NCI-H2171 treated with DMSO at 0.1 percent for 48 hours (cell line): ENCODE measurements at regions not wholly inside any gene's neighbourhood (a gene's known extent, or its start where the extent isn't known, plus 50 kb on each side); places are given as distances from the start of the nearest gene placed in this dataset.

Source experiments
- DNase-seq: peaks from one replicate; lab custom pipeline; 2025; lab: John Stamatoyannopoulos, UW

DNA sequence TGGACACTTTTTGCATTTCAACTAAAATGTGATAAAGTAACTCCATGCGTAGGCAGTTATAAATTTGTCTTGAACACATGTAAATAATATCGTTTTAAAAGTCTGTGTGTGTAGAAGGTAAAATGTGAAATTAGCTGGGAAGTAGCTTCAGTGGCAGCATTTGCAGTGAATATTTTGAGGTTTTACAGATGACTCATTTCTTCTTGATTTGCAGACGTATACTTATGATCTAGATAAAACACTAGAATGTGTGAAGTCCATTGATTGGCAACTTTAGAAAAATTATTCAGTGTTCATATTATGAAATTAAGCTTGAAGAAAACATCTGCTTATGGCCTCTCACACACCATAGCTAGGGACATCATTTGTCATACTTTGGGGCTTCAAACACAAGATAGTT, 788.6 kb upstream of the NOVA1 start:
- no peak for DNase-seq

DNA sequence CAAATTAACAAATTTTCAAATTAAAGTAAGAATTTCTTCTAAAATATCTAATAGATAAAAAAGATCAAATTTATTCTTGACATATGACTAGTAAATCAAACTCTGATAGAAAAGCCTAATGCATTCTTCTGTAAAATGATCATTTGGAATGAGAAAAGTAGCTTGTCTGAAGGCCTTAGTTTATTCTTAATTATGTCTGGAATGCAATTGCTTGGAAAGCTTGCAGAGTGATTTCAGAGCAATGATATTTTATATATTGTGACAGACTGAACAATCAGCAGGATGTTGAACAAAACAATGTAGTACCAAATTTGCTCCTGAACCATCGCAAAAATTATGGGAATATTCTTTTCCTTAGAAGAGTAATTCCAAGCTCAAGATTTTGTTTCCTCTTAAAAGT, 789.6 kb upstream of the NOVA1 start:
- DNase-seq: no peak

DNA sequence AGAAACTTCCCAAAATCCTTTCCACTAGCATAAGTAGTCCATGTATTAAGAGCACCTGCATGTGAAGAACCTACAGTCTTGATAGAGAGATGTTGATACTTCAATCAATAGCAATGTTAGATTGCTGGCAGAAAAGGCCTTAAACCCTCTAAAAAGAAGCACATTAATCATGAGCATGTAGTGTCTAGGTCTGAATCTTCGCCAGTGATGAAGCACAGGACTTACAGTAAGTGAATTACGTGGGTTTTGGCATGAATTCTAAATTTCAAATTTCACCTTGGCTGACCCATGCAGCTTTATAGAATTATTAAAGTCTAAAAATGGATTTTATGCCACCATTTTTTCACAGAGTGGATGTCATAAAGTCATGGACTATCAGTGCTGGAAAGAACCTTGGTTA, 791.6 kb upstream of the NOVA1 start:
- DNase-seq: no peak

DNA sequence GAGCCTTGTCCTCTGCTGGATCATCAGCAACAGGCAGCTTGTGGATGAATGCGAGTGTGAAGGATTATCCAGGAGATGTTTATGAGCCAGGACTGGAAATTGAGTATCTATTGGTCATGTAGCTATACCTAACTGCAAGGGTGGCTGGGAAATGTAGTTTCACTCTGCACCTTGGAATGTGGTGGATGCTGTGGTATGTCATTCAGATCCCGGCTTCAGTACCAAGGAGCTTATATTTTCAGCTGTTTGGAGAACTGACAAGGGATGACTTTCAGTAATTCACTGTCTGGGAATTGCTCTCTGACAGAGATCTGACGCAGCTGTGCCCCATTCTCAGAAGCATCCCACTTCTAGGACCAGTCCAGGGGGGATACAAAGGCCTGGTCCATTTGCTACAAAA, 792.3 kb upstream of the NOVA1 start:
- no peak for DNase-seq

DNA sequence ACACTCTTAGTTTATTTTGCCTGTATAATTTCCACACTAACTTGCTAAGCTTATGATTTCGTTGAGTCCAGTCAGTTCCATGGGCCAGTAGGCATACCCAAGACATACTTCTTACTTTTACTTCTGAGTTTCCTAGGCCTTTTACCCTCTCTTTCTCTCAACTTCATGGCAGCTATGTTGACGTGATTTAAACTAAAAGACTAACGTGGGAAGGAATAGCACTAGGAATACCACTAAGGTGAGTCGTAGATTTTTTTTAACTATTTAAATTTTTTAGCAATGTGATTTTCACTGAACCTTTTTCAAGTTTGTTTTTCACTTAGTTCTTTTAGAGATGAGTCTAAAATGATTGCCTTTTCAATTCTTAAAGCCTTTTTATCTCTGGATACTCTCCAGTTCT, 793.5 kb upstream of the NOVA1 start:
- DNase-seq: no peak

DNA sequence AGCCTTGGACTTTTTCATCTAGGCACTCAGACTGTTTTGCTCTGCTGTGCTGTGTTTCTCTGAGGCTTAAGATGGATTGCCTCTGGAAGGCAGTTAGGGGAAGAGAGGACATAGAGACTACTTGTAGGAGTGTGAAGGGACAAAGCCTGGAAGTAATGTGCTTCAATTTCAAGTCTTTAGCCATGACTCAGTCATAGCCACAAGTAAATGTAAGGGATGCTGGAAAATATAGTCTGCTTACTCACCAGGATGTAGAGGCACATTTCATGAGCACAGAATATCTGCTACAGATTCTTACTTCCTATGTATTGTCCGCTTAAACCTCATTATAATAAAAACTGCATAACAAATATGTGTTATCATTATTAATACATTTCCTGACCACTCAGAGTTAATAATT, 794.3 kb upstream of the NOVA1 start:
- no peak for DNase-seq

DNA sequence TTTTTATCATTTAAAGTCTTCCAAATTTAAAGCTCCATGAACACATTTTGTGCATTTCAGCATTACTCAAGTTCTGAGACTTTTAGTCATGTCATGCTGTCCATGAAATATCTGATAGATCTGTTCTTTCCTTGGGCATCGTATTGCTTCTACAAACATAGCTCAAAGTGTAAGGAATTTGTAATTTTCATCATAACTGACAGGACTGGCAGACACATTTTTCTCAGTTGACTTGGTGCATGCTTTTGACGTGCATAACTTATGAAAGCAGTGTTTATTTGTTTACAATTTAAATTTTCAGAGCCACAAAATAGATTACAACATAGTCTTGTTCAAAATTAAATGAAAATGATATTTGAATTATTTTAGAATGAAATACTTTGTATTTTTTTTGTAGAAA, 812.1 kb upstream of the NOVA1 start:
- no peak for DNase-seq

DNA sequence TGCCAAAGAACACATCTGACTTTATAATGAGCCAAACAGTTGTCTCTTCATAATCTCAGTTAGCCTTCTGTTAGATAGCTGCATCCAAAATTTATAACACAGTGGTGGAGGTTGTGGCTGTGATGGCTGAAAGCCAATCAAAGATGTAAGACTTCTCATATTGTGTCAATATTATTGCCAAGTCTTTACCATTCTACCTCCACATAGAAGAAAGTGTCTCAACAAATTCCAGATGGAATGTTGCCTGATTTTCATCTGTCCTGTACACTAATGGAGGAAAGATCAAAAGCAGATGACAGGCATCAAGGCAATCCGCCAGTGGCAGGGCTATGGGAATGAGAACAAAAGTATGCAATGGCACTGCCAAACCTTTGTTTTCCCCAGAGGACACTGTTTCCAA, 813.1 kb upstream of the NOVA1 start:
- no peak for DNase-seq

DNA sequence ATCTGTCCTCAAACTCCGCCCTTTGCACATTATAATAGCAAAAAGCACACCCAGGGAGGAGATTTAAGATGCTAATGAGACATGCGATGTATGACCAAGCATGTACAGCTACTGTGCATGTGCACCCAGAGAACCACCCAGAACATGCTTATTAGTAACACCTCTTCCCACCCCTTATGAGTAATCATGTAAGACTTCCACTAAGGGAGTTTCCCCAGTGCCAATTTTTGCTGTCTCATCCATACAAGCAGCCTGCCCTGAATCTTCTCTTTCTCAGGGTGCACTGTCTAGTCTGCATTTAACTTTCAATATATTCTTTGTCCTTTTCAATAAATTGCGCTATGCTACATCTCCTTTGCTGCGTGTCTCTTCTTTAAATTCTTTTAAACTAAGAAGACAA, 830.0 kb upstream of the NOVA1 start:
- DNase-seq: no peak

DNA sequence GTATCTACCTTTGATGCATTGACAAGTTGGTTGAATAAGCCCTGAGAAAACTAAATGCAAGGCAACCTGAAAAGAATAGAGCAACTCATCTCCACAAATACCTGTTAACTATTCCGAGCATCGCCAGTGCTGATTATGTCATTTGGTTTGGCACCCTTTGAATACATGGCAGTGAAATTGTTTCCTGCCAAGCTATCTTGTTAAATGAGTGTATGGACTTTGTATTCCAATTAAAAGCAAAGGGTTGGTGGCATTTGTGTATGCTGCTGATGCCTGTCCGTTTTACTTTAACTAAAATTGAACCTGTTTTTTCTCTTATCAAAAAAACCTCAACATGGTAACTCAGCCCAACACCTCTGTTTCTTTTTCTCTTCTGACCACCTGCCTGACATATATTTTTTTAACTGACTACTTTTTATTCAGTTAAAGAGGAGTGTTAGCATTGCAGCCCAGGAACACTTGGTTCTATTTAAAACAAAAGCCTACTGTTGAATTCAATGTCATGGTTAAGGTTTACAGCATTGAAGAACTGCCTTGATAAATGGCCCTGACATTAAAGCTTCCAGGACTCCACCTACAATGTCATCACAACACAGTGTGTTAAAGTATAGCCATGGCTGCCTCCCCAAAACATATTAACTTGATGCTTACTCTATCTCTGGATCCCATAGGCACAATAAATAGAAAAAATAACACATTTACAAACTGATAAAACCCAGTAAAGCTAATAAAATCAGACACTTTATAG, 838.3 kb upstream of the NOVA1 start:
- no peak for DNase-seq

DNA sequence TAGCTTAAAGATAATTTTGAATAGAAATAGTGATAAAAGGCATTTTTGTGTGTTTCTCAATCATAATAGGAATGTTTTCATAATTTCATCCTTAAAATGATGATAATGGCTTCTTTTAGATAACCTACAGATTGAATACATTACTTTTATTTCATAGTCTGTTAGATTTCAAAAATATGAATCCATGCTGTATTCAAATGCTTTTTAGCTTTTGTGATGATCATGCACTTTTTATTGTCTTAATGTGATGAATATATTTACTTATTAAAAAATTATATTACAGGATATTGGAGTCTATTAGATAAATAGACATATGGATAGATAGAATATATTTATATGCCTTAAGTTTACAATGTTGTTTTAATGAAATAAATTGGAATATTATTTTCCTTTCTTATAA, 886.8 kb upstream of the NOVA1 start:
- no peak for DNase-seq

DNA sequence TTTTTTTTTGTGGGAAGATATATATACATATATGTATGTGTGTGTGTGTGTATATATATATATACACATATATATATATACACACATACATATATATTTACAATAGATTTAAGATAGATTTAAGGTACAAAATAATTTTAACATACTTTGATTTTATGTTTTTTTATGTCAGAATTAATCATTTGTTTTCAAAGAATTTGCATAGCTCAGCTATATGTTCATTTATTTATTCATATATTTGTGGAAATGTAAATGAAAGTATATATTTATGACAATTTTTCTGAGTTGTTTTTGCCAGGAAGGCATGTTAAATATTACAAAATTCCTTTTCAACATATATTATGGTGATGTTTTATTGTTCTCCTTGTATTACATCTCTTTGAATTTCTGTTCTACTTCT, 887.4 kb upstream of the NOVA1 start:
- DNase-seq: no peak

DNA sequence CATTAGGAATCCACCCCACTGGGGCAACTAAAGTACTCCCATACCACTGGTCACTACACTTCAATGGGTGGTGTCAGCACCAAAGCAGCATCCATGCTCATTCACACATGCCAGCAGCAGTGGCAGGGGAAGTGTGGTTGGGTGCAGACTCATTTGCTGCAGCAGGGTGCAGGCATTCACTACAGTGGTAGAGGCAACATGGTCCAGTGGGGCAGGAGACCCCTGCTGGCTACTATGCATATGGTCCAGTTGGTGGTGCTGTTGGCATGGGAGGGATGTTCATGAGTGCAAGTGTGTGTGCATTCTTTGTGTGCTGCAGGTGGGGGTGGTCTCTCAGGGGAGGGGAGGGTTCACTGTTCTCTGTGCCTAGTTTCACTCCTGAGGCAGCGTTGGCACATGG, 908.4 kb upstream of the NOVA1 start:
- no peak for DNase-seq

DNA sequence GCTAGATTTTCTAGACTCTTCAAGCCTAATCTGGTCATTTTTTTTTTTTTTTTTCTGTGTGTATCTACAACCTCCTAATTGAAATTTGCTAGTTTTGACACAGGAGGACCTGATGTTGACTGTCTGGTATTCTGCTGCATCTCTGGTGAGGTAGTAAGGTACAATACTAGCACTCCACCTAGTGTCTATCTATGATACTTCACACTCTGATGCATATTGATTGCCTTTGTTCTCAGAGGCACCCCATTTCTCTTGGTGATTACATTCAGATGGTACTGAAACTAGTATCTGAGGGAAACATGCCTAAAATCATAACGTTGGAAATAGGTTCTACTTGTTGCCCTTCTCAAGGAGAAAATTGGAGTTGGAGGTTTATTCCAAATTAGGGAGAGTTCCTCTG, 930.5 kb upstream of the NOVA1 start:
- peak; percentile 45 for DNase-seq

DNA sequence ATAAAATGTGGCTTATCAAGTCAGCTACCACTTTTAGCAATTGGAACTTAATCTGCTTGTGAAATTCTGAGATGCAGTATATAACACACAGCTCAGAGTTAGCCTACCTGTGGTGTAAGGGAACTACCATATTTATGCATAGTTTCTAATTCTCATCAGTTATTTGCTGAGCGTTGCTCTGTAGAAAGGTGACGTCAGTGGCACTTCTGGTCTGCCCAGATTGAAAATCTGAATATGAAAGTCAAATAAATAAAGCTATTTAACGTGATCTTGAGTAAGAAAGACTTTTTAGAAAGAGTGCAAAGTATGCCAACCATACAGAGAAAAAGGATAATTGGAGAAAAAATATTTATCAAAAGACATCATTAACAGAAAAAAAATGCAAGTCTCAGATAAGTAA, 938.9 kb upstream of the NOVA1 start:
- no peak for DNase-seq

DNA sequence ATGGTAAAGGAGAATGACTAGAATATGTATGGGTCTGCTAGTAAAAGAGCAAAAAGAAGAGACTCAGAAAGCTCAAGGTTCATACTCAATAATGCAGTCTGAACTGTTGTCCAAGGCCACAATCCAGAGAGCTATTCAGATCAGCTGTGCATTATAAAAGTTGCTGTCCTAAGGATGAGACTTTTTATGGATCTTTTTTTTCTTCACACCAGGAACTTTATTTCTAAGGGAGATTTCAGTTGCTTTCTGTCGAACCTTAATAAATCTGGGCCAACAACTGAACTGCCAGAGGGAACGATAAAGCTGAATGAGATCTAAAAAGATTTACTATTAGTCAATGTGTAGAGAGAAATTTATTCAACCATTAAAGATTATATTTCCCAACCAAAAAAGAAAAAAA, 948.3 kb upstream of the NOVA1 start:
- DNase-seq: no peak

DNA sequence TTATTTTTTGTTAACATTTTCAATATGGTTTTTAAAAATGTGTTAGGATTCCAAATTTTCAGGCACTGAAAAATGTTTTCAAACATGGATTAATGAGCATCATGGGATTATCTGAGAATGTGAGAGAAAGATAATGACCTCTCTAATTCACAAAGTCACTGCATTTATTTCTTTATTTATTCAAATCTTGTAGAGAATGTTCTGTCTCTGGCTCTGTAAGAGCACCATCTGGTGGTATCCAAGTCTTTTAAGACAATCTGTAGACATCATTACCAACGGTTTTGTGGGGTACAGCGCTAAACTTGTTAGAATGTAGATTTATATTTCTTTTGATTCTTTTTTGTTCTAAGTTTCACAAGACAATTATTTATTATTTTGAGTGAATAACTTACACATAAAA, 956.0 kb upstream of the NOVA1 start:
- DNase-seq: no peak

DNA sequence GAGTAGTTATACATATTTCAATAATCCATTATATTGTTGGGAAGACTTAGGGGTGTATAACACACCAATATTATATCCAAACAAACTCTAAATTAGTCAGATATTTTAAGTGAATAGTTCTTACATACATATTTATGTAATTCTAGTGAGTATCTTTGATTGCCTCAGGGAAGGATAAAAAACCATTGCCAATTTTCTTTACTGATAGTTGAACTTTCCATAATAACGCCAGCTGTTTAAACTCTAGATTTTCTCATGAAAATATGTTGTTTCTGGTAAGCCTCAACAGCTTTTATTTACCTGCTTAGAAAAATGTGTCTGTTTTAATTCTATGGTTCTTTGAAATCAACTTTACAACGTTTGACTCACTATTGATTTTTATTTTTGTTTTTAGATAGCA, 959.6 kb upstream of the NOVA1 start:
- DNase-seq: no peak

DNA sequence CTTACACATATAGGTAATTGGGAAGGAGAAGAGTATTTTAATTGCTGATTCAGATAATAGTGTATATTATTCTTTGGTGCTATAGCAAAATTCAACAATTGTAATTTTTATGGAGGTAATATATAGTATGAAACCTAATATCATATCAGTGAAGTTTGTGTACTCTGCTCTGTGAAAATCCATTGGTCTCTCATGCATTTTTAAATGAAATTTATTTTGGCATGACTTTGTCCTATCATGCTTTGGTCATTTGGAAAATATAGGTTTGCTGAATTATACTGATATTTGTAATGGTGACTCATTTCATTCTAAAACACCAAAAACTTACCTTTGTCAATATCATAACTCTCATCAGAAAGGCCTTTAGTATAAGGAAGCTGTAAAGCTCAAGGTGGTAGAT, 962.0 kb upstream of the NOVA1 start:
- no peak for DNase-seq

DNA sequence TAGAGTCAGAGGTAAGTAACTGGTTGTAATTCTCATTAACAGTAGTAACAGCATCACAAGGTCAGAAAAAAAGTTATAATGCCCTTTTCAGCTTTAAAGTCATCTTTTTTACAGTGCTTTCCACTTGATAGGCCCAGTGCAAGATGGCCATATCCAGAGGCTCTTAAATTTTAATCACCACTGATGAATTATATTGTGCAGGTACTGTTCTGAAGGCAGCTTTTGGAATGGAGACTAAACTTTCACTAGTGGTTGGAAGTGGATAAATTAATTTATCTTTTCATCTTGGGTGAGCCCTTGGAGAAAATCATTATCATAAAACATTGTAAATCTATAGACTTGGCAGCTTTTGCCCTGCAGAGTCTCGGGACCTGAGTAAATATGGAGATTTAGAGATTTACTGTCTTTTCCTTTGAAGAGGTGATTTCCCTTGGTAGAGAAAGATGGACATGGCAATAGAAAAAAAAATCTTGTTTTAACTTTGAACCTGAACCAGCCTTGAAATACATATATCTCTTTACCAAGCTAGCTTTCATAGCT, 969.1 kb upstream of the NOVA1 start:
- no peak for DNase-seq

DNA sequence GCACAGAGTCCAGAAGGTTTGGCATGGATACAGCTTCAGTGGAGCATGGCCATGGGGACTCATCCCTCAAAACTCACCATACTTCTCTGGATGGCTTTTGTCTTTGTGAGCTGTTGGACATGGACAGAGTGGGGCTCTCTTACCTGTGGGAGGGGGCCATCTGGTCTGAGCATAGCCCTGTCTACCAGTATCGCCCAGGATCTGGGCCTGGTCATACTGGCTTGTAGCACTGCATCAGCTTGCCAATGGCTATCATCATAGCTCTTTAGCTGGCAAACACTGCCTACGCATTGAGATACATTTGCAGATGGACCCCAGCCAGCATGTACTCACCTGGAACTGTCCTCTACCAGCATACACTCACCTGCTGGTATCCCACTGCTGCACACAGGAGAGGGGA, 975.2 kb upstream of the NOVA1 start:
- DNase-seq: no peak

DNA sequence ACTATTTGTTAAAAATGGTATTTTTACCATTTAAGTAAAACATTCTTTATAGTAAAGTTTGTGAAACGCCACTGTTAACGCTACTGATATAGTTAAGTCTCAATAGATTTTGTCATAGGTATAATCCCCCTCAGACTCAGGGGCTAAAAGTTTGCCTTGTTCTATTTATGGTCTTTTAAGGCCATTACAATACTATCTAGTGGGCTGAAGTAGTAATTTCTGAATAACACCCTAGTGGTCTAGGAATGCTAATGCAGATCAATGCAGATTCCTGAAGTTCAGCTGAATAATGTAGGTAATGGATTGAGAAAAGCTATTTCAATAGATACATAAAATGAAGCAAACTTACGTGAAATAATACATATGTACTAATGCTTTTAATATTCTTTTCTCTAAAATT, 989.3 kb upstream of the NOVA1 start:
- DNase-seq: no peak

DNA sequence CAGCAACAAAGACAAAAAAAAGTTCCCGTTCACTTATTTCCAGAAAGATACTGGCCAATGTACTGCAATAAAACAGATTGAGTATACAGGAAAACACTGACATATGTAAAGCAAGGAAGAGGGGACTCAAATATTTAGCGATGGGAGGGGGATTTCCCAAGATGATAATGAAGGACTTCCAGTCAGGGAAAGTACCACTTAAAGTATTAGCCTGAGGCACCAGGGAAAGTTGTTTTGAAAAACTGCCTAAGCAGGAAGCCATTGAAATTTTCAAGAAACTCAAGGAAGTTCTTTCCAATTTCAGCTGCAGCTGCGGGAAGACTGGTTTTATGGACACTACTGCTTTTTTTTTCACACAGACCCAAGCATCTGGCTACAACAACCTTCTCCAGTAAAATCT, 1007.4 kb upstream of the NOVA1 start:
- DNase-seq: no peak

DNA sequence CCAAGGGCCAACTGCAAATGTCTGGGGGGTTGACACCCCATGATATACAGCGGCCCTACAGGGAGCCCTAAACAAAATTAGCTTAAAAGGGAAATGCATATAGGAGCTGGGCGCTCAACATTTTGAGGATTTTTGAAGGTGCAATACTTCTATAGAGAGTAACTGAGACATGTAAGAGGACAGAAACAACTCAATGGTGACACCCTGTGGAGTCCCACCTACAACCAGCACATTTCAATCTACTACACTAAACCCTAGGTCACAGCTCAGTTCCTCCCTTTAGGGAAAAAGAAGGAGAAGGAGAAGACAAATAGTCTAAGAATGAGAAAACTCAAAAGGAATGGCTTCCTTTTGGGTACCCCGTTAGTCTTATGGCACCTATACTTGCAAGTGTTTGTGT, 1010.5 kb upstream of the NOVA1 start:
- DNase-seq: no peak

DNA sequence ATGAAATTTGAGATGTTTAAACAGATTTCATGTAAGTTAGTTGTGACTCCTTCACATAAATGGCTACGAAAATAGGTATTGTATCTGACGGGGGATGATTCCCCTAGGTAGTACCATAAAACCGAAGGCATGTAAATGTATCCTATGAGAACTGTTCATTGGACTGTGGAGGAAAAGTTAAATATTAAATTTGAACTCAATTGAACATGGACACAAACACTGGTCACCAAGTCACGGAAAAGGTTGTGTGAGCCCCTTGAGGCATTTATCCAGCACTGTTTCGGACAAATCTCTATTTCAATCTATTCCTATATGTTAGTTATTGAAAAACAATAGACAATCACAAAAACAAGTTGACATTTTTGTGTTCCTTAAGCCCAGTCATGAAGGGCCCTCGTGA, 1014.3 kb upstream of the NOVA1 start:
- no peak for DNase-seq
